ENCODE measurements at regions not wholly inside any gene's neighbourhood (a gene's known extent, or its start where the extent isn't known, plus 50 kb on each side); places are given as distances from the start of the nearest gene placed in this dataset.

DNA sequence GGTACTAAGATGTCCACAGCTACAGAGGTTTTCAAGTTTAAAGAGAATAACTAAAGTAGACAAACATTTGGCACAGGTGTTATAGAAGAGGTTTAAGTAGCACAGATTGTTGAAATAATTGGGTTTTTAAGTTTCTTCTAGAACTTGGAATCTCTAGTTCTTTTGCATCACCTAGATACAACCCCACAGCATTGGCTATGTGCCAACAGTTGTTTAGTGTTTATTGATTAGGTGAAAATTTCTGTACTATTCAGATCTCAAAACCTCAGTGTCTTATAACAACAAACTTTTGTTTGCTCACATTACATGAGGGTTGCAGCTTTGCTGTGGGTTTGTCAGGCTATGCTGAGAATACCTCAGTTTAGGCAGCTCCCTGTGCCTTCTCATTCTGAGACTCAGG lies 162.5 kb downstream of the TBX15 start:
- Histone ChIP-seq H3K36me3 (ENCODE audit: control insufficient read depth in 2 of 2, extremely low read depth in 1 of 2, insufficient read depth in 2 of 2, low read length in 2 of 2) (no peaks in the 10 kb centered on the region), H3K27ac (ENCODE audit: control insufficient read depth, insufficient read depth, low read length) (no peak overlapping the region), H3K27me3 (ENCODE audit: control insufficient read depth, extremely low read depth, insufficient read depth, low read length) (no peaks in the 10 kb centered on the region), H3K4me2 (ENCODE audit: control insufficient read depth, extremely low read depth, insufficient read depth, low read depth, low read length) (no peak overlapping the region), H3K79me2 (ENCODE audit: control insufficient read depth, insufficient read depth, low read length) (no peaks in the 10 kb centered on the region), H3K4me3 (ENCODE audit: control insufficient read depth in 2 of 3, extremely low read depth in 1 of 3, insufficient read depth in 2 of 3, low read depth in 1 of 3, low read length in 3 of 3) (no peak overlapping the region), H3K9ac (ENCODE audit: control insufficient read depth, extremely low read depth, insufficient read depth, low read length) (no peak overlapping the region), H3K9me3 (ENCODE audit: control insufficient read depth, low read depth, low read length) (no peaks in the 10 kb centered on the region), H2AFZ (ENCODE audit: control insufficient read depth, low read length) (no peak overlapping the region), H3K9me1 (ENCODE audit: control insufficient read depth, extremely low read depth, insufficient read depth, low read length) (no peaks in the 10 kb centered on the region), H3K4me1 (ENCODE audit: control insufficient read depth, extremely low read depth, insufficient read depth, low read length) (no peaks in the 10 kb centered on the region), H4K20me1 (ENCODE audit: control insufficient read depth, extremely low read depth, insufficient read depth, low read length) (no peaks in the 10 kb centered on the region)
- no peak for FAIRE-seq
- dilution Hi-C loops (cut with MboI; ENCODE audit: extremely low pct_ligation_motif_present, low sequenced_read_pairs): no loop called here
- TF ChIP-seq EZH2 (IDR thresholded peaks at IDR 0.05; ENCODE audit: low read length) (no peak), CTCF (optimal IDR thresholded peaks at IDR 0.05 in 1 of 3, IDR thresholded peaks at IDR 0.05 in 1 of 3, conservative IDR thresholded peaks at IDR 0.05 in 1 of 3; ENCODE audit: extremely low read depth in 1 of 3, insufficient read depth in 2 of 3, low read length in 3 of 3) (no peak)
- no peak for DNase-seq (ENCODE audit: low read depth, low spot score)

DNA sequence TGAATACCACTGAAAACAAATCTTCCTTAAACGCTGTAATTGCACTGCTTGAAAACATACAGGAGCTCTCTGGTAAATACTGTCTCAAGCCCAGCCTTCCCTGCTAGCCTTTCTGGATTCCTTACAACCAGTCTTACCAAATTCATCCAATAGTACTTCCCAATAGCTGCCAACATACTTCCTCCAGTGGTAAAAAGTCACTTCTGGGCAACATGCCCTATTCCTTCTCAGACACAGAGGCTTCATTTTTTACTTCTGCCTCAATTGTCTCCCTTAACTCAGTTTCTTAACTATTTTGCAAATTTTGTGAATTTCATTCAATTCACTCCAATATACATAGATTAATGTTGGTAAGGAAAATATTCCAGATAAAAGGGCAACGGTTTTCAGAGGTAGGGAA lies 166.3 kb downstream of the TBX15 start:
- Histone ChIP-seq H4K20me1 (ENCODE audit: control insufficient read depth, extremely low read depth, insufficient read depth, low read length) (no peaks in the 10 kb centered on the region), H3K36me3 (ENCODE audit: control insufficient read depth in 2 of 2, extremely low read depth in 1 of 2, insufficient read depth in 2 of 2, low read length in 2 of 2) (no peaks in the 10 kb centered on the region), H3K4me1 (ENCODE audit: control insufficient read depth, extremely low read depth, insufficient read depth, low read length) (no peaks in the 10 kb centered on the region), H3K79me2 (ENCODE audit: control insufficient read depth, insufficient read depth, low read length) (no peaks in the 10 kb centered on the region), H3K4me2 (ENCODE audit: control insufficient read depth, extremely low read depth, insufficient read depth, low read depth, low read length) (no peak overlapping the region), H3K9ac (ENCODE audit: control insufficient read depth, extremely low read depth, insufficient read depth, low read length) (no peak overlapping the region), H3K27ac (ENCODE audit: control insufficient read depth, insufficient read depth, low read length) (no peak overlapping the region), H3K9me1 (ENCODE audit: control insufficient read depth, extremely low read depth, insufficient read depth, low read length) (no peaks in the 10 kb centered on the region), H3K27me3 (ENCODE audit: control insufficient read depth, extremely low read depth, insufficient read depth, low read length) (no peaks in the 10 kb centered on the region), H2AFZ (ENCODE audit: control insufficient read depth, low read length) (no peak overlapping the region), H3K4me3 (ENCODE audit: control insufficient read depth in 2 of 3, extremely low read depth in 1 of 3, insufficient read depth in 2 of 3, low read depth in 1 of 3, low read length in 3 of 3) (no peak overlapping the region), H3K9me3 (ENCODE audit: control insufficient read depth, low read depth, low read length) (no peaks in the 10 kb centered on the region)
- DNase-seq (ENCODE audit: low read depth, low spot score) (no peak), FAIRE-seq (no peak)
- dilution Hi-C loops (cut with MboI; ENCODE audit: extremely low pct_ligation_motif_present, low sequenced_read_pairs): no loop called here
- TF ChIP-seq EZH2 (IDR thresholded peaks at IDR 0.05; ENCODE audit: low read length) (no peak), CTCF (optimal IDR thresholded peaks at IDR 0.05 in 1 of 3, IDR thresholded peaks at IDR 0.05 in 1 of 3, conservative IDR thresholded peaks at IDR 0.05 in 1 of 3; ENCODE audit: extremely low read depth in 1 of 3, insufficient read depth in 2 of 3, low read length in 3 of 3) (no peak)
